ENCODE measurements at regions not wholly inside any gene's neighbourhood (a gene's known extent, or its start where the extent isn't known, plus 50 kb on each side); places are given as distances from the start of the nearest gene placed in this dataset.

- Mint-ChIP-seq H3K36me3 (no peaks in the 10 kb centered on the region), H3K4me1 (no peaks in the 10 kb centered on the region), H3K27me3 (ENCODE audit: insufficient read depth, low read depth) (no peaks in the 10 kb centered on the region), H3K9me3 (peaks cover 4% of the 10 kb centered on the region), H3K27ac (no peak overlapping the region), H3K4me3 (no peak overlapping the region)
- Histone ChIP-seq H3K9ac (no peak overlapping the region), H4K20me1 (ENCODE audit: low read depth) (no peaks in the 10 kb centered on the region), H3K36me3 (no peaks in the 10 kb centered on the region), H3K79me2 (ENCODE audit: low read depth) (no peaks in the 10 kb centered on the region), H3K27me3 (no peaks in the 10 kb centered on the region), H2AFZ (replicated peaks) (no peak overlapping the region), H3K4me3 (no peak overlapping the region), H3K4me2 (no peak overlapping the region), H3K27ac (no peak overlapping the region), H3K9me3 (ENCODE audit: low read depth) (peaks cover 3% of the 10 kb centered on the region), H3K4me1 (no peaks in the 10 kb centered on the region), H3F3A (ENCODE audit: low read depth) (no peaks in the 10 kb centered on the region)
- TF ChIP-seq EZH2phosphoT487 (IDR thresholded peaks at IDR 0.05) (no peak), EZH2 (IDR thresholded peaks at IDR 0.05) (no peak), CTCF (IDR thresholded peaks at IDR 0.05) (no peak)
- no peak for DNase-seq (ENCODE audit: low spot score)
Measured at GRCh38 chr9:102072059-102072764, 333.8 kb upstream of the GRIN3A start.

- no peak overlapping the region for H3K27ac ChIP-seq
- Mint-ChIP-seq H3K36me3 (no peaks in the 10 kb centered on the region), H3K4me1 (no peaks in the 10 kb centered on the region), H3K27ac (no peak overlapping the region), H3K27me3 (ENCODE audit: insufficient read depth, low read depth) (no peaks in the 10 kb centered on the region), H3K4me3 (no peak overlapping the region), H3K9me3 (peaks cover 6% of the 10 kb centered on the region)
- H3K79me2 ChIP-seq (ENCODE audit: low read depth), result no peaks in the 10 kb centered on the region
- TF ChIP-seq EZH2 (IDR thresholded peaks at IDR 0.05) (no peak), EZH2phosphoT487 (IDR thresholded peaks at IDR 0.05) (no peak), CTCF (IDR thresholded peaks at IDR 0.05) (no peak)
- no peaks in the 10 kb centered on the region for H3F3A ChIP-seq (ENCODE audit: low read depth)
- H3K4me2 ChIP-seq, result no peak overlapping the region
- H2AFZ ChIP-seq (replicated peaks), result no peak overlapping the region
- peaks cover 3% of the 10 kb centered on the region for H3K9me3 ChIP-seq (ENCODE audit: low read depth)
- H3K9ac ChIP-seq, result no peak overlapping the region
- H3K4me1 ChIP-seq, result no peaks in the 10 kb centered on the region
- H3K27me3 ChIP-seq, result no peaks in the 10 kb centered on the region
- H4K20me1 ChIP-seq (ENCODE audit: low read depth), result no peaks in the 10 kb centered on the region
- no peak overlapping the region for H3K4me3 ChIP-seq
- no peaks in the 10 kb centered on the region for H3K36me3 ChIP-seq
- DNase-seq (ENCODE audit: low spot score), result no peak
Measured at GRCh38 chr9:102069969-102070368, 331.5 kb upstream of the GRIN3A start.

- Histone ChIP-seq H3K27me3 (no peaks in the 10 kb centered on the region), H4K20me1 (ENCODE audit: low read depth) (no peaks in the 10 kb centered on the region), H3K27ac (no peak overlapping the region), H3K9me3 (ENCODE audit: low read depth) (peaks cover 17% of the 10 kb centered on the region), H3K4me1 (no peaks in the 10 kb centered on the region), H3F3A (ENCODE audit: low read depth) (no peaks in the 10 kb centered on the region), H2AFZ (replicated peaks) (no peak overlapping the region), H3K9ac (no peak overlapping the region), H3K4me3 (no peak overlapping the region), H3K36me3 (no peaks in the 10 kb centered on the region), H3K4me2 (no peak overlapping the region), H3K79me2 (ENCODE audit: low read depth) (no peaks in the 10 kb centered on the region)
- no peaks in the 10 kb centered on the region for H3K36me3 Mint-ChIP-seq
- no peaks in the 10 kb centered on the region for H3K4me1 Mint-ChIP-seq
- H3K27me3 Mint-ChIP-seq (ENCODE audit: insufficient read depth, low read depth), result no peaks in the 10 kb centered on the region
- no peak overlapping the region for H3K4me3 Mint-ChIP-seq
- TF ChIP-seq EZH2phosphoT487 (IDR thresholded peaks at IDR 0.05) (no peak), EZH2 (IDR thresholded peaks at IDR 0.05) (no peak), CTCF (IDR thresholded peaks at IDR 0.05) (no peak)
- H3K9me3 Mint-ChIP-seq, result no peaks in the 10 kb centered on the region
- DNase-seq (ENCODE audit: low spot score), result no peak
- no peak overlapping the region for H3K27ac Mint-ChIP-seq
Measured at GRCh38 chr9:102054811-102055210, 316.4 kb upstream of the GRIN3A start.

Measured in neural progenitor cell (in vitro differentiated cells).